VCaP (cell line): ENCODE measurements at regions not wholly inside any gene's neighbourhood (a gene's known extent, or its start where the extent isn't known, plus 50 kb on each side); places are given as distances from the start of the nearest gene placed in this dataset.

Experiments used
- H3K27ac ChIP-seq: fragments of 450-650 bp; 2 replicates; pipeline ENCODE4 v1.5.1; 2017
- CTCF ChIP-seq: fragments of 450-650 bp; conservative IDR thresholded peaks from 2 replicates; pipeline ENCODE4 v1.5.1; 2017; ENCODE audit warnings: mild to moderate bottlenecking, moderate library complexity

- no peak overlapping the region for H3K27ac ChIP-seq
- TF ChIP-seq CTCF, result no peak
Measured at GRCh38 chr11:116535994-116536393, 236.8 kb downstream of the BUD13 start.

GRCh38 chr11:116535120-116535519, 237.7 kb downstream of the BUD13 start:
- no peak overlapping the region for H3K27ac ChIP-seq
- no peak for TF ChIP-seq CTCF

GRCh38 chr11:116534270-116534975, 238.4 kb downstream of the BUD13 start:
- no peak for TF ChIP-seq CTCF
- no peak overlapping the region for H3K27ac ChIP-seq

GRCh38 chr11:116533186-116533825, 239.5 kb downstream of the BUD13 start:
- H3K27ac ChIP-seq, result no peak overlapping the region
- no peak for TF ChIP-seq CTCF

- no peak overlapping the region for H3K27ac ChIP-seq
- TF ChIP-seq CTCF, result no peak
Measured at GRCh38 chr11:116532066-116532465, 240.7 kb downstream of the BUD13 start.

GRCh38 chr11:116530705-116531104, 242.1 kb downstream of the BUD13 start:
- TF ChIP-seq CTCF, result no peak
- no peak overlapping the region for H3K27ac ChIP-seq

- no peak for TF ChIP-seq CTCF
- no peak overlapping the region for H3K27ac ChIP-seq
Measured at GRCh38 chr11:116529271-116529670, 243.5 kb downstream of the BUD13 start.
